H9 (cell line): ENCODE measurements at regions not wholly inside any gene's neighbourhood (a gene's known extent, or its start where the extent isn't known, plus 50 kb on each side); places are given as distances from the start of the nearest gene placed in this dataset.

ENCODE experiments used
- DNase-seq: peaks from one replicate; pipeline ENCODE4 v3.0.0-alpha.2; 2017
- H2AFZ ChIP-seq: one replicate; pipeline ENCODE4 v1.6.1; 2013; ENCODE audit warnings: mild to moderate bottlenecking, low read length, control low read depth, moderate library complexity
- H2AK5ac ChIP-seq: 2 replicates; pipeline ENCODE4 v1.6.1; 2013; ENCODE audit warnings: low read length, control low read depth, mixed read lengths; ENCODE audit not compliant: insufficient read length
- H2BK120ac ChIP-seq: one replicate; pipeline ENCODE4 v1.6.1; 2013; ENCODE audit warnings: low read depth, mild to moderate bottlenecking, low read length, control low read depth, inconsistent platforms; ENCODE audit not compliant: poor library complexity, severe bottlenecking
- H2BK12ac ChIP-seq: 2 replicates; pipeline ENCODE4 v1.6.1; 2013; ENCODE audit warnings: low read length, control low read depth, mixed read lengths, low read depth; ENCODE audit not compliant: insufficient read length
- H2BK15ac ChIP-seq: 2 replicates; pipeline ENCODE4 v1.6.1; 2013; ENCODE audit warnings: low read depth, low read length, control low read depth
- H2BK20ac ChIP-seq: one replicate; pipeline ENCODE4 v1.6.1; 2013; ENCODE audit warnings: low read depth, mild to moderate bottlenecking, low read length, control low read depth, inconsistent platforms; ENCODE audit not compliant: poor library complexity, severe bottlenecking
- H2BK5ac ChIP-seq: 2 replicates; pipeline ENCODE4 v1.6.1; 2013; ENCODE audit warnings: low read length, control low read depth, mixed read lengths; ENCODE audit not compliant: insufficient read length
- H3K14ac ChIP-seq: 2 replicates; pipeline ENCODE4 v1.6.1; 2013; ENCODE audit warnings: low read length, control low read depth; ENCODE audit not compliant: insufficient read depth
- H3K18ac ChIP-seq: 2 replicates; pipeline ENCODE4 v1.6.1; 2013; ENCODE audit warnings: low read depth, mild to moderate bottlenecking, mixed read lengths, low read length, control low read depth; ENCODE audit not compliant: insufficient read length
- H3K23ac ChIP-seq: 2 replicates; pipeline ENCODE4 v1.6.1; 2013; ENCODE audit warnings: low read length, control low read depth, mixed read lengths, low read depth; ENCODE audit not compliant: insufficient read length
- H3K23me2 ChIP-seq: 2 replicates; pipeline ENCODE4 v1.6.1; 2013; ENCODE audit warnings: low read depth, mild to moderate bottlenecking, mixed read lengths, low read length, control low read depth; ENCODE audit not compliant: insufficient read length, poor library complexity, severe bottlenecking
- H3K27ac ChIP-seq: 2 replicates; pipeline ENCODE4 v1.5.1; 2013; ENCODE audit warnings: low read length, control low read depth, mixed read lengths, low read depth; ENCODE audit not compliant: insufficient read length
- H3K27me3 ChIP-seq: 2 replicates; pipeline ENCODE4 v1.6.1; 2013; ENCODE audit warnings: low read length, control low read depth, inconsistent platforms; ENCODE audit not compliant: insufficient read depth
- H3K4ac ChIP-seq: 2 replicates; pipeline ENCODE4 v1.6.1; 2013; ENCODE audit warnings: low read depth, mild to moderate bottlenecking, control low read depth, inconsistent platforms, low read length, moderate library complexity
- H3K4me1 ChIP-seq: 2 replicates; pipeline ENCODE4 v1.6.1; 2013; ENCODE audit warnings: low read length, control low read depth, inconsistent platforms; ENCODE audit not compliant: insufficient read depth
- H3K4me2 ChIP-seq: 2 replicates; pipeline ENCODE4 v1.6.1; 2013; ENCODE audit warnings: low read length, control low read depth, mixed read lengths; ENCODE audit not compliant: insufficient read length, insufficient read depth
- H3K56ac ChIP-seq: 2 replicates; pipeline ENCODE4 v1.6.1; 2013; ENCODE audit warnings: low read depth, mild to moderate bottlenecking, mixed read lengths, low read length, control low read depth; ENCODE audit not compliant: insufficient read length
- H3K79me1 ChIP-seq: 2 replicates; pipeline ENCODE4 v1.6.1; 2013; ENCODE audit warnings: low read depth, mild to moderate bottlenecking, moderate library complexity, low read length, control low read depth, inconsistent platforms; ENCODE audit not compliant: insufficient read depth, poor library complexity, severe bottlenecking
- H3K79me2 ChIP-seq: 2 replicates; pipeline ENCODE4 v1.6.1; 2013; ENCODE audit warnings: low read length, control low read depth, inconsistent platforms; ENCODE audit not compliant: insufficient read depth
- H3K9ac ChIP-seq: 2 replicates; pipeline ENCODE4 v1.6.1; 2013; ENCODE audit warnings: low read length, control low read depth, mixed read lengths; ENCODE audit not compliant: insufficient read length; ENCODE audit errors: extremely low read depth
- H3K9me3 ChIP-seq: one replicate; pipeline ENCODE4 v1.6.1; 2013; ENCODE audit warnings: low read depth, low read length, inconsistent platforms; ENCODE audit not compliant: control insufficient read depth
- H3T11ph ChIP-seq: one replicate; pipeline ENCODE4 v1.6.1; 2013; ENCODE audit warnings: mild to moderate bottlenecking, low read length, control low read depth, inconsistent platforms
- H4K20me1 ChIP-seq: one replicate; pipeline ENCODE4 v1.6.1; 2013; ENCODE audit not compliant: control insufficient read depth, insufficient read length, insufficient read depth
- H4K5ac ChIP-seq: 2 replicates; pipeline ENCODE4 v1.6.1; 2013; ENCODE audit warnings: low read depth, mild to moderate bottlenecking, mixed read lengths, low read length, control low read depth; ENCODE audit not compliant: insufficient read length
- H4K8ac ChIP-seq: replicated peaks from 2 replicates; pipeline ENCODE4 v1.6.1; 2013; ENCODE audit warnings: low read length, control low read depth, mixed read lengths, low read depth; ENCODE audit not compliant: insufficient read length
- H4K91ac ChIP-seq: 2 replicates; pipeline ENCODE4 v1.6.1; 2013; ENCODE audit warnings: low read depth, mild to moderate bottlenecking, moderate library complexity, mixed read lengths, low read length, control low read depth; ENCODE audit not compliant: insufficient read length
- H3K27ac Mint-ChIP-seq, 3 experiments: 2 replicates in 2 of 3; 3 replicates in 1 of 3; pipeline ENCODE4 v1.8.0; 2020 to 2021; ENCODE audit warnings: mixed read lengths in 3 of 3, mild to moderate bottlenecking in 1 of 3, moderate library complexity in 1 of 3
- H3K27me3 Mint-ChIP-seq: 2 replicates; pipeline ENCODE4 v1.8.0; 2021; ENCODE audit warnings: low read depth, mild to moderate bottlenecking, moderate library complexity, mixed read lengths
- H3K36me3 Mint-ChIP-seq, 3 experiments: 2 replicates in 2 of 3; 3 replicates in 1 of 3; pipeline ENCODE4 v1.8.0; 2020 to 2021; ENCODE audit warnings: low read depth in 3 of 3, mixed read lengths in 3 of 3; ENCODE audit not compliant: insufficient read depth in 1 of 3
- H3K4me1 Mint-ChIP-seq, 2 experiments: 2 replicates each; pipeline ENCODE4 v1.8.0; 2020; ENCODE audit warnings: mixed read lengths in 2 of 2
- H3K4me3 Mint-ChIP-seq, 2 experiments: 2 replicates in 1 of 2; 3 replicates in 1 of 2; pipeline ENCODE4 v1.8.0; 2020 to 2021; ENCODE audit warnings: mild to moderate bottlenecking in 2 of 2, mixed read lengths in 2 of 2, moderate library complexity in 1 of 2
- H3K9me3 Mint-ChIP-seq, 2 experiments: 2 replicates in 1 of 2; 3 replicates in 1 of 2; pipeline ENCODE4 v1.8.0; 2020; ENCODE audit warnings: mild to moderate bottlenecking in 2 of 2, mixed read lengths in 2 of 2, moderate library complexity in 1 of 2
- CTCF ChIP-seq: fragments of 200-600 bp; sonication (generic); conservative IDR thresholded peaks from 3 replicates; pipeline ENCODE4 v1.8.0; 2021; ENCODE audit warnings: antibody characterized with exemption, mild to moderate bottlenecking
- WGBS: extraction: QIAGEN DNeasy Blood & Tissue Kit; methylation state at CpG from one replicate; pipeline ENCODE4 v1.1.7; 2013; ENCODE audit warnings: missing lambda C conversion rate, low lambda C conversion rate, mixed read lengths; ENCODE audit not compliant: insufficient read length; ENCODE audit errors: extremely low coverage; 5-methylcytosine and 5-hydroxymethylcytosine counted together

- Histone ChIP-seq H3K9me3 (no peaks in the 10 kb centered on the region), H4K5ac (no peak overlapping the region), H2BK15ac (no peak overlapping the region), H2BK120ac (no peak overlapping the region), H3K4me2 (no peak overlapping the region), H3K14ac (no peak overlapping the region), H3T11ph (no peak overlapping the region), H2AK5ac (no peak overlapping the region), H3K4ac (no peak overlapping the region), H3K4me1 (no peaks in the 10 kb centered on the region), H2BK20ac (no peak overlapping the region), H3K79me1 (no peaks in the 10 kb centered on the region), H2BK12ac (no peak overlapping the region), H3K18ac (no peak overlapping the region), H2BK5ac (no peak overlapping the region), H3K56ac (no peak overlapping the region), H3K9ac (no peak overlapping the region), H2AFZ (no peak overlapping the region), H4K8ac (no peak overlapping the region), H4K91ac (no peak overlapping the region), H3K27me3 (no peaks in the 10 kb centered on the region), H3K79me2 (no peaks in the 10 kb centered on the region), H3K23ac (no peak overlapping the region), H3K23me2 (no peaks in the 10 kb centered on the region), H4K20me1 (no peaks in the 10 kb centered on the region), H3K27ac (no peak overlapping the region)
- H3K27me3 Mint-ChIP-seq: no peaks in the 10 kb centered on the region; the same call in 1 of the 2 replicates
- peaks cover 10 to 18% of the 10 kb centered on the region in 2 experiments for H3K4me1 Mint-ChIP-seq
- WGBS: no CpG with 5 or more reads among the region's 7 CpGs
- no peaks in the 10 kb centered on the region for H3K9me3 Mint-ChIP-seq
- DNase-seq: no peak
- peak overlapping the region in 1 of 3 experiments; percentile 2; a peak in 1 of 7 replicates for H3K27ac Mint-ChIP-seq
- no peak overlapping the region for H3K4me3 Mint-ChIP-seq
- H3K36me3 Mint-ChIP-seq: no peaks in the 10 kb centered on the region
- TF ChIP-seq CTCF: no peak
These were observed 60.4 kb downstream of the HAND2 start for GRCh38 chr4:173469622-173470021.
